ENCODE measurements at regions not wholly inside any gene's neighbourhood (a gene's known extent, or its start where the extent isn't known, plus 50 kb on each side); places are given as distances from the start of the nearest gene placed in this dataset.

DNA sequence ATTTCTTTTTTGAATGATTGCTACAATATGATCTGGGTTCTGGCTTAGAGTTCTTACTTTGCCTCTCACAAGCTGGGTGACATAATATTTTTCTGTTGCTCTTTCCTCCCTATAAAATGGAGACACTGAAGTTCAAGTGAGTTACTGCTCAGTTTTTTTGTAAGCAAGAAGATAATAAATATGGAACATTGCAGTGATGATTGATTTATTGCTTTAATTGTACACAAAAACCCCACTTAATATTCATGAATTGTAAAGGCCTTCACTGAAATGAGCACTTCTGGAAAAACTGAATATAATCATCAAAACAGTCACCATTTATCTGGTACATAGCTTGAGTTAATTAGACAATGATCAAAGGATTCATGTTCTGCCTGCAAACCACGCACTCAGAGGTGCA, 71.8 kb upstream of the NAP1L1 start:
- TF ChIP-seq, protein P1, sequence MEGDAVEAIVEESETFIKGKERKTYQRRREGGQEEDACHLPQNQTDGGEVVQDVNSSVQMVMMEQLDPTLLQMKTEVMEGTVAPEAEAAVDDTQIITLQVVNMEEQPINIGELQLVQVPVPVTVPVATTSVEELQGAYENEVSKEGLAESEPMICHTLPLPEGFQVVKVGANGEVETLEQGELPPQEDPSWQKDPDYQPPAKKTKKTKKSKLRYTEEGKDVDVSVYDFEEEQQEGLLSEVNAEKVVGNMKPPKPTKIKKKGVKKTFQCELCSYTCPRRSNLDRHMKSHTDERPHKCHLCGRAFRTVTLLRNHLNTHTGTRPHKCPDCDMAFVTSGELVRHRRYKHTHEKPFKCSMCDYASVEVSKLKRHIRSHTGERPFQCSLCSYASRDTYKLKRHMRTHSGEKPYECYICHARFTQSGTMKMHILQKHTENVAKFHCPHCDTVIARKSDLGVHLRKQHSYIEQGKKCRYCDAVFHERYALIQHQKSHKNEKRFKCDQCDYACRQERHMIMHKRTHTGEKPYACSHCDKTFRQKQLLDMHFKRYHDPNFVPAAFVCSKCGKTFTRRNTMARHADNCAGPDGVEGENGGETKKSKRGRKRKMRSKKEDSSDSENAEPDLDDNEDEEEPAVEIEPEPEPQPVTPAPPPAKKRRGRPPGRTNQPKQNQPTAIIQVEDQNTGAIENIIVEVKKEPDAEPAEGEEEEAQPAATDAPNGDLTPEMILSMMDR (IDR thresholded peaks at IDR 0.05; ENCODE audit: control insufficient read depth, insufficient read depth, low read depth, low read length, missing control alignments), result no peak
- no peak overlapping the region for H3K4me3 ChIP-seq (ENCODE audit: control insufficient read depth, low read depth, low read length)
- no peak for DNase-seq (ENCODE audit: low read depth)

- TF ChIP-seq, protein P1 (IDR thresholded peaks at IDR 0.05; ENCODE audit: control insufficient read depth, insufficient read depth, low read depth, low read length, missing control alignments), result no peak
- no peak for DNase-seq (ENCODE audit: low read depth)
- H3K4me3 ChIP-seq (ENCODE audit: control insufficient read depth, low read depth, low read length), result no peak overlapping the region
These were observed 70.7 kb upstream of the NAP1L1 start for GRCh38 chr12:76155157-76155670.

DNA sequence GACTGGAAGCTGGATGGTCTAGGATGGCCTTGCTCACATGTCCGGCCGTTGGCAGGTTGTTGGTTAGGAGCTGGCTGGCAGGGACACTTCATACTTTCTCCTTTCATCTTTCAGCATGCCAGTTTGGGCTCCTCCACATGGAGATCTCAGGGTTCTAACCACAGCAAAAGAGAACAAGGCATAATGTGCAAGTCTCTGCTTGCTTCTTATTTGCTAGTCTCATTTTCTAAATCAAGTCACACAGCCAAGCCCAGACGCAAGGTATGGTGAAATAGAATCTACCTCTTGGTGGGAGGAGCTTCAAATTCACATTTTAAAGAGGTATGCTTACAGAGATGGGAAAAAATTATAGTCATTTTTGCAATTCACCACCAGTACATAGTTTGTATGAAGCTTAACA, 69.1 kb upstream of the NAP1L1 start:
- no peak for DNase-seq (ENCODE audit: low read depth)
- no peak overlapping the region for H3K4me3 ChIP-seq (ENCODE audit: control insufficient read depth, low read depth, low read length)
- TF ChIP-seq, protein P1 (IDR thresholded peaks at IDR 0.05; ENCODE audit: control insufficient read depth, insufficient read depth, low read depth, low read length, missing control alignments), result no peak

DNA sequence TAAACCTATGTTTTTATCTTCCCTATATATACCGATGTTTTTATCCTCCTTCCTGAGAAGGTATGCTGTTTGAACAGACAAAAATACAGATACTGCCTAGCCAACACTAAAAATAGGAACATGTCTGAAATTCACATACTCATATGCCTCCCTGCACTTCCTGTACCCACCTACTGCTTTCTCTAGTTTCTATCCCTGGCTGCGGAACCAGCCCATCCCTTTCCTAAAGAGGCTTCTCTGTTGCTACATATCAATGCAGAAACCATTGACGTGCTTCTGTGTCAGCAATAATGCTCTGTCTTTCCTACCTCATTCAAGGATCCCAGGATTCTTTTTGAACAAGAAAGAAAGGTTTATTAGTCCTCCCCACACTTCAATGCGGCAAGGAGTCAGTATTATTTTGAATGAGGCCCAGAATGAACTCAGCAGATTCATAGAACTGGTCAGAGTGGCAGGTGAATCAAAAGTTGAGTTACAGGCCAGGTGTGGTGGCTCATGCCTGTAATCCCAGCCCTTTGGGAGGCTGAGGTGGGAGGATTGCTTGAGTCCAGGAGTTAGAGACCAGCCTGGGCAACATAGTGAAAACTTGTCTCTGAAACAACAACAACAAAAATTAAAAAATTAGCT, 67.8 kb upstream of the NAP1L1 start:
- TF ChIP-seq, protein P1 (IDR thresholded peaks at IDR 0.05; ENCODE audit: control insufficient read depth, insufficient read depth, low read depth, low read length, missing control alignments), result no peak
- H3K4me3 ChIP-seq (ENCODE audit: control insufficient read depth, low read depth, low read length), result no peak overlapping the region
- no peak for DNase-seq (ENCODE audit: low read depth)

GRCh38 chr12:76144245-76144549, 59.7 kb upstream of the NAP1L1 start:
- DNase-seq (ENCODE audit: low read depth), result no peak
- TF ChIP-seq, protein P1 (IDR thresholded peaks at IDR 0.05; ENCODE audit: control insufficient read depth, insufficient read depth, low read depth, low read length, missing control alignments), result no peak
- no peak overlapping the region for H3K4me3 ChIP-seq (ENCODE audit: control insufficient read depth, low read depth, low read length)

- TF ChIP-seq, protein P1 (IDR thresholded peaks at IDR 0.05; ENCODE audit: control insufficient read depth, insufficient read depth, low read depth, low read length, missing control alignments), result no peak
- no peak for DNase-seq (ENCODE audit: low read depth)
- H3K4me3 ChIP-seq (ENCODE audit: control insufficient read depth, low read depth, low read length), result no peak overlapping the region
These were observed 59.1 kb upstream of the NAP1L1 start for GRCh38 chr12:76143343-76144244.

Data from AG09309 (cell line).